ENCODE measurements at regions not wholly inside any gene's neighbourhood (a gene's known extent, or its start where the extent isn't known, plus 50 kb on each side); places are given as distances from the start of the nearest gene placed in this dataset.

GRCh38 chr7:120164-120991 is 72.0 kb upstream of the FAM20C start:
- DNase-seq (ENCODE audit: low spot score), result no peak

GRCh38 chr7:121002-121785 is 71.2 kb upstream of the FAM20C start:
- DNase-seq (ENCODE audit: low spot score), result no peak

- no peak for DNase-seq (ENCODE audit: low spot score)
Observed at GRCh38 chr7:123237-123636, 69.1 kb upstream of the FAM20C start.

- DNase-seq (ENCODE audit: low spot score), result no peak
Observed at GRCh38 chr7:124130-124949, 68.0 kb upstream of the FAM20C start.

GRCh38 chr7:125061-125475 is 67.3 kb upstream of the FAM20C start:
- no peak for DNase-seq (ENCODE audit: low spot score)

GRCh38 chr7:125661-126060 is 66.7 kb upstream of the FAM20C start:
- no peak for DNase-seq (ENCODE audit: low spot score)

GRCh38 chr7:126368-126767 is 66.0 kb upstream of the FAM20C start:
- DNase-seq (ENCODE audit: low spot score), result no peak

- no peak for DNase-seq (ENCODE audit: low spot score)
Observed at GRCh38 chr7:127064-127598, 65.2 kb upstream of the FAM20C start.

- no peak for DNase-seq (ENCODE audit: low spot score)
Observed at GRCh38 chr7:128171-129080, 63.9 kb upstream of the FAM20C start.

GRCh38 chr7:129366-130221 is 62.8 kb upstream of the FAM20C start:
- DNase-seq (ENCODE audit: low spot score), result peak; percentile 64

GRCh38 chr7:130222-130572 is 62.2 kb upstream of the FAM20C start:
- no peak for DNase-seq (ENCODE audit: low spot score)

GRCh38 chr7:130875-131780 is 61.2 kb upstream of the FAM20C start:
- DNase-seq (ENCODE audit: low spot score), result no peak

- peak; percentile 65 for DNase-seq (ENCODE audit: low spot score)
Observed at GRCh38 chr7:131781-132482, 60.4 kb upstream of the FAM20C start.

GRCh38 chr7:132899-133298 is 59.5 kb upstream of the FAM20C start:
- no peak for DNase-seq (ENCODE audit: low spot score)

- no peak for DNase-seq (ENCODE audit: low spot score)
Observed at GRCh38 chr7:133470-133869, 58.9 kb upstream of the FAM20C start.

GRCh38 chr7:134029-134428 is 58.3 kb upstream of the FAM20C start:
- no peak for DNase-seq (ENCODE audit: low spot score)

- no peak for DNase-seq (ENCODE audit: low spot score)
Observed at GRCh38 chr7:134561-135256, 57.7 kb upstream of the FAM20C start.

GRCh38 chr7:135257-135653 is 57.1 kb upstream of the FAM20C start:
- DNase-seq (ENCODE audit: low spot score), result no peak
